Muscle of leg (tissue), 3 donors: ENCODE measurements at regions not wholly inside any gene's neighbourhood (a gene's known extent, or its start where the extent isn't known, plus 50 kb on each side); places are given as distances from the start of the nearest gene placed in this dataset.

Experiments
- DNase-seq: peaks from one replicate; pipeline ENCODE4 v3.0.0; 2013
- H3K27ac ChIP-seq: one replicate; pipeline ENCODE4 v1.5.1; 2013; ENCODE audit warnings: mild to moderate bottlenecking, low read length, control low read depth
- H3K27me3 ChIP-seq: one replicate; pipeline ENCODE4 v1.6.1; 2013; ENCODE audit warnings: low read length; ENCODE audit not compliant: control insufficient read depth, insufficient read depth
- H3K36me3 ChIP-seq: one replicate; pipeline ENCODE4 v1.6.1; 2013; ENCODE audit warnings: low read length; ENCODE audit not compliant: control insufficient read depth, insufficient read depth
- H3K4me1 ChIP-seq: one replicate; pipeline ENCODE4 v1.6.1; 2013; ENCODE audit warnings: low read length; ENCODE audit not compliant: control insufficient read depth, insufficient read depth
- H3K4me3 ChIP-seq: one replicate; pipeline ENCODE4 v1.5.1; 2013; ENCODE audit warnings: low read length, control low read depth
- H3K9me3 ChIP-seq: replicated peaks from 2 replicates; pipeline ENCODE4 v1.6.1; 2013; ENCODE audit warnings: low read depth, low read length; ENCODE audit not compliant: control insufficient read depth
- WGBS: methylation state at CpG from one replicate; pipeline ENCODE4 v1.1.5; 2013; ENCODE audit warnings: missing lambda C conversion rate; ENCODE audit not compliant: insufficient coverage; 5-methylcytosine and 5-hydroxymethylcytosine counted together

GRCh38 chr14:82528016-82528415 lies 994.4 kb upstream of the SEL1L start:
- no peaks in the 10 kb centered on the region for H3K9me3 ChIP-seq
- no peaks in the 10 kb centered on the region for H3K4me1 ChIP-seq
- H3K27me3 ChIP-seq: no peaks in the 10 kb centered on the region
- no peak overlapping the region for H3K4me3 ChIP-seq
- H3K27ac ChIP-seq: no peak overlapping the region
- H3K36me3 ChIP-seq: no peaks in the 10 kb centered on the region
- no peak for DNase-seq
- WGBS: no CpG with 5 or more reads among the region's 1 CpG

GRCh38 chr14:82533351-82533750 lies 999.7 kb upstream of the SEL1L start:
- DNase-seq: no peak
- no peaks in the 10 kb centered on the region for H3K27me3 ChIP-seq
- H3K36me3 ChIP-seq: no peaks in the 10 kb centered on the region
- no peaks in the 10 kb centered on the region for H3K4me1 ChIP-seq
- no peak overlapping the region for H3K4me3 ChIP-seq
- no CpG with 5 or more reads among the region's 2 CpGs for WGBS
- H3K9me3 ChIP-seq: no peaks in the 10 kb centered on the region
- no peak overlapping the region for H3K27ac ChIP-seq

- Histone ChIP-seq H3K27ac (no peak overlapping the region), H3K36me3 (no peaks in the 10 kb centered on the region), H3K4me3 (no peak overlapping the region), H3K27me3 (no peaks in the 10 kb centered on the region), H3K4me1 (no peaks in the 10 kb centered on the region), H3K9me3 (no peaks in the 10 kb centered on the region)
- WGBS: no CpG with 5 or more reads among the region's 2 CpGs
- peak; percentile 3 for DNase-seq
These were observed 1002.9 kb upstream of the SEL1L start for GRCh38 chr14:82536566-82536965.

DNA sequence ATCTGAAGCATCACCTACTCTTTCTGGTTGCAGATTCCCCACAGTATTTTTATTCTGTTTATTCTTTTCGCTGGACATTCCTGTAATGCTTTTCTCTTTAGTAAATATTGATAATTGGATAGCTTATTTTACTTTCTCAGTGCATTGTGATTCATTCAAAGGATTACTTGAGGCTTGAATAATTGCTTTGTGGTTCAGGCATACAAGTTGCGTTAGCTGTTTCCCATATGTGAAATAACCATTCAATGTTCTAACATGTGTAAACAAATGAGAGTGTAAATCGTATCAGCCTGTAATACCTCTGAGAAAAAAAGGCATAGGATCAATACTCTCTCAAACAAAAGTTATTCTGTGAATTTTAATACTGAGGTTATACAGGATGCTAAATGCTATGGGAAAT lies 1004.2 kb upstream of the SEL1L start:
- no peaks in the 10 kb centered on the region for H3K9me3 ChIP-seq
- no peak overlapping the region for H3K4me3 ChIP-seq
- no peak for DNase-seq
- H3K27me3 ChIP-seq: no peaks in the 10 kb centered on the region
- H3K27ac ChIP-seq: no peak overlapping the region
- H3K4me1 ChIP-seq: no peaks in the 10 kb centered on the region
- no CpG with 5 or more reads among the region's 3 CpGs for WGBS
- no peaks in the 10 kb centered on the region for H3K36me3 ChIP-seq

DNA sequence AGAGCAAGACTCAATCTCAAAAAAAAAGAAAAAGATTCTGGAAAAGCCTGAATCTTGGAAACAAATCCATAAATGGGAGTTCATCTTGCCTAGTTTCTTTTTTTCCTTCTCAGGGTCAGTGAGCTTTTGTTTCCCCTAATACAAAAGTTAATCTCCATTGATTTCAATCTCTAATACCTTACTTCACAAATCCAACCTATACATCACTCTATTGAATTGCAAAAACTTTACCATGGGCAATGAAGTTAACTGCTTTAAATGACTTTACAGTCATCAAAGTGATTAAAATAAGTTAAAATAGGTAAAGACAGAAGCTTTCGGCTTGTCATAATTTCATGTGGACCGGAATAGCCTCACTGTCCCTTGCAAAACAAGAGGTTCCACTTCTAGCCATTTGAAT lies 1012.7 kb upstream of the SEL1L start:
- Histone ChIP-seq H3K27me3 (no peaks in the 10 kb centered on the region), H3K4me1 (no peaks in the 10 kb centered on the region), H3K4me3 (no peak overlapping the region), H3K9me3 (no peaks in the 10 kb centered on the region), H3K36me3 (no peaks in the 10 kb centered on the region), H3K27ac (no peak overlapping the region)
- DNase-seq: no peak
- no CpG with 5 or more reads among the region's 2 CpGs for WGBS

GRCh38 chr14:82549306-82549990 lies 1015.8 kb upstream of the SEL1L start:
- Histone ChIP-seq H3K36me3 (no peaks in the 10 kb centered on the region), H3K4me3 (no peak overlapping the region), H3K4me1 (no peaks in the 10 kb centered on the region), H3K9me3 (no peaks in the 10 kb centered on the region), H3K27ac (no peak overlapping the region), H3K27me3 (no peaks in the 10 kb centered on the region)
- 80% methylated on average over 3 of the region's 9 CpGs for WGBS
- no peak for DNase-seq

GRCh38 chr14:82562881-82563280 lies 1029.2 kb upstream of the SEL1L start:
- no peaks in the 10 kb centered on the region for H3K4me1 ChIP-seq
- no peaks in the 10 kb centered on the region for H3K9me3 ChIP-seq
- H3K27me3 ChIP-seq: no peaks in the 10 kb centered on the region
- no peak overlapping the region for H3K27ac ChIP-seq
- no CpG with 5 or more reads among the region's 2 CpGs for WGBS
- no peak overlapping the region for H3K4me3 ChIP-seq
- no peak for DNase-seq
- H3K36me3 ChIP-seq: no peaks in the 10 kb centered on the region

GRCh38 chr14:82565825-82566224 lies 1032.2 kb upstream of the SEL1L start:
- Histone ChIP-seq H3K9me3 (no peaks in the 10 kb centered on the region), H3K4me1 (no peaks in the 10 kb centered on the region), H3K36me3 (no peaks in the 10 kb centered on the region), H3K27me3 (no peaks in the 10 kb centered on the region), H3K4me3 (no peak overlapping the region), H3K27ac (no peak overlapping the region)
- no peak for DNase-seq
- WGBS: no CpG with 5 or more reads among the region's 1 CpG

DNA sequence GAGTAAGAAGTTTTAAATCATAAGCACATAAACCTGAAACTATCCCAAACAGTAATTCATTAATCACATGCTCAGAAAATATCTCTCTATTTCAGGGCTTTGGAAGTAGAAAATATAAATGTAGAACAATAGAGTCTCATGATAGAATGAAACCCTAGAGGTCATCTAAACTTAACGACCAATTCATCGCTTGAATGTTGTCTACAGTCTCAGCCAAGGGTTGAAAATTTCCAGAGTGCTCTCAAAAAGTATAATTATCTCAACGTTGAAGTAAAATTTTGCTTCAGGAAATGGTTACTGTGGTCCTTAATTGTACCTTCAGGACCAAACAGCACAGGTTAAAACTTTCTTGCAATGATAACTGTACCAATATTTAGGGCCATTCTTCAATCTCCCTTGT lies 1053.6 kb upstream of the SEL1L start:
- DNase-seq: peak; percentile 60
- Histone ChIP-seq H3K4me1 (no peaks in the 10 kb centered on the region), H3K27ac (no peak overlapping the region), H3K9me3 (no peaks in the 10 kb centered on the region), H3K36me3 (no peaks in the 10 kb centered on the region), H3K27me3 (no peaks in the 10 kb centered on the region), H3K4me3 (no peak overlapping the region)
- WGBS: no CpG with 5 or more reads among the region's 3 CpGs

DNA sequence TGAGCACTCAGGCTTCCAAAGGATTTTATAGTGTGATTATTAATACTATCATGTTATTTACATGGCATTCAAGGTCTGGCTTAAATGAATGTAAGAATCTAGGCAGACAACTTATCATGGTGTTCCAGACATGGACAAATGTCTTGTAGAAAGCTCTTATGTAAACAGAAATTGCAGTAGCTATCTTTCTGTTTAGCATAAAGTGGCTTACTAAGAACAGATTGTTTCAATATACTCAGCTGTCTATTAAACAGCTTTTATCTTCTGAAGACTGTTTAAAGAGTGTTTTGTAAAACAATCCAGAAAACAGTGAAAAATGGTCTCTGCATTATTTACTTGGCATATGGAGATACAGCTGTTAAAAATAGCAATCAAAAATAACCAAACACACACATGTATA lies 1061.8 kb upstream of the SEL1L start:
- H3K27ac ChIP-seq: no peak overlapping the region
- DNase-seq: no peak
- H3K4me1 ChIP-seq: no peaks in the 10 kb centered on the region
- no peak overlapping the region for H3K4me3 ChIP-seq
- H3K27me3 ChIP-seq: no peaks in the 10 kb centered on the region
- no peaks in the 10 kb centered on the region for H3K9me3 ChIP-seq
- H3K36me3 ChIP-seq: no peaks in the 10 kb centered on the region

GRCh38 chr14:82602794-82603193 lies 1069.1 kb upstream of the SEL1L start:
- Histone ChIP-seq H3K27me3 (no peaks in the 10 kb centered on the region), H3K9me3 (no peaks in the 10 kb centered on the region), H3K4me1 (no peaks in the 10 kb centered on the region), H3K36me3 (no peaks in the 10 kb centered on the region), H3K27ac (no peak overlapping the region), H3K4me3 (no peak overlapping the region)
- WGBS: no CpG with 5 or more reads among the region's 1 CpG
- no peak for DNase-seq
